GM18861 (cell line): ENCODE measurements at regions not wholly inside any gene's neighbourhood (a gene's known extent, or its start where the extent isn't known, plus 50 kb on each side); places are given as distances from the start of the nearest gene placed in this dataset.

Source experiments
- ATAC-seq: cut with Tn5 transposase; IDR thresholded peaks from one replicate; pipeline ENCODE4 v1.9.1; 2021; ENCODE audit not compliant: unreplicated experiment

DNA sequence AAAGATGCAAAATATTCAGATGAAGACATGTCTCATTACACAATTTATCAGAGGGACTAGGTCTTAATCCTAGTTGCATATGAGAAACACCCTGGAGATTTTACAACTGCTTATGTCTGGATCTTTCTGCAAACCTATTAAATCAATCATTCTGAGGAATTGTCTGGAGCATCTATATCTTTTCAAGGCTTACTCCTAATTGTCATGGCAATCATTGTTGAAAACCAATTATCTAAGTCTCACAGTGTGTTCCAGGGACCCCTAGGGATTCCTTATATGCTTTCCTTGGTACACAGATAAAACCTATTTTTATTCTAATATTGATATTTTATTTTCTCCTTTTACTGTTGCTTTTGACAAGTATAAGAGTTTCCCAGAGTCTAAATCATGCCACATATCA is 696.9 kb upstream of the EYS start:
- no peak for ATAC-seq

DNA sequence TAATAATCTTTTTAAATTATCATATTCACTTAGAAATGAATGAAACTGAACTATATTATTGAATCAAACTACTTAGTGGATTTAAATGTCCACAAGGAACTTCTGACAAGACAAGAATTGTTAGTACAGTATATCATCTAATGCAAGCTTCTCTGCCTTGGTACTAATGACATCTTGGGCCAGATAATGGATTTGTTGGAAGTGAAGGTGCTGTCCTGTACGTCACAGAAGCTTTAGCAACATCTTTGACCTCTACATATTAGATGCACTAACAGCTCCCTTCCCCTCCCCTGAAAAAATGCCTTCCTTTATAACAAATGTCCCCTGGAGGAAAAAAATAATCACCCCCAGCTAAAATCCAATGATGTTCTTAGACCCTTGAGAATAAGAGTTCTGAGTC is 695.8 kb upstream of the EYS start:
- no peak for ATAC-seq

DNA sequence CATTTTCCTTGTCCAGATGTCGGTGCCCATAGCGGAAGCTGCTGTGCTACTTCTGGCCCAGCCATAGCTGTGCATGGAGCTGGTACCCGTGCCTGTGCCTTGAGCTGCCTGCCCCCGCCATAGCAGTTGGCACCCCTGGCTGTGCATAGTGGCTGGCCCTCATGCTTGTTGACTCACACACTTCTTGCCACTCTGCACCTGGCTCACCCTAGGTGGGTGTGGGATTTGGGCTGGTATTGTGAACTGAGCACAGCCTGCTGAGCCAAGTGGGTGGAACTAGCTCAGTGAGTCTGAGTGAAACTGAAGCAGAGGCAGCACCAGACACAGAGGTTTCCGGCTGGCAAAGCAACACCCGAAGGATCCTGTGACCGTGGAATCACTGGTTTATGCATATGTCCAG is 689.5 kb upstream of the EYS start:
- ATAC-seq: no peak

GRCh38 chr6:66396145-66396544 is 689.1 kb upstream of the EYS start:
- ATAC-seq: no peak

DNA sequence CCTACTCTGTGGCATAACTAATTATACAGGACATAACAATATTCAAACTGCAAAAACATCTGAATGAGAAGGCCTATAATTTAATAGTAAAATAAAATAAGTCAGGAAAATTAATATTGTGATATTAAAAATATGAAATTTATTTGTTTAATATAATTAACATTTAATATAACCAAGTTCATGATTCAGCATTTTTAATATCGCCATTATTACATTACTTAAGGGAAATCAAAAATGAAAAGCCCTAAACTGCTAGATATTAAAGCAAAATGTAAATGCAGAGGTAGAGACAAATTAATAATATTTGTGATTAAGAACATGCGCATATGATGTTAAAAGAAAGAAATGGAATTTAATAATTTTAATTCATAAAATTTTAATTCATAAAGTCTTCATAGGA is 683.4 kb upstream of the EYS start:
- ATAC-seq: no peak

- no peak for ATAC-seq
Measured at GRCh38 chr6:66376001-66376400, 669.0 kb upstream of the EYS start.

DNA sequence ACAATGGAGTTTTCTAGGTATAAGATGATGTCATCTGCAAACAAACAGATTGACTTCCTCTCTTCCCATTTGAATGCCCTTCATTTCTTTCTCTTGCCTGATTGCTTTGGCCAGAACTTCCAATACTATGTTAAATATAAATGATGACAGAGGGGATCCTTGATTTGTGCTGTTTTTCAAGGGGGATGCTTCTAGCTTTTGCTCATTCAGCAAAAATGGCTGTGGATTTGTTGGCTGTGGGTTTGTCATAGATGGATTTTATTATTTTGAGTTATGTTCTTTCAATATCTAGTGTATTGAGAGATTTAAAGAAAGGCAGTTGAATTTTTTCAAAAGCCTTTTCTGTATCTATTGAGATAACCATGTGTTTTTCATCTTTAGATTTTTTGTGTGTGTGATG is 662.4 kb upstream of the EYS start:
- no peak for ATAC-seq

DNA sequence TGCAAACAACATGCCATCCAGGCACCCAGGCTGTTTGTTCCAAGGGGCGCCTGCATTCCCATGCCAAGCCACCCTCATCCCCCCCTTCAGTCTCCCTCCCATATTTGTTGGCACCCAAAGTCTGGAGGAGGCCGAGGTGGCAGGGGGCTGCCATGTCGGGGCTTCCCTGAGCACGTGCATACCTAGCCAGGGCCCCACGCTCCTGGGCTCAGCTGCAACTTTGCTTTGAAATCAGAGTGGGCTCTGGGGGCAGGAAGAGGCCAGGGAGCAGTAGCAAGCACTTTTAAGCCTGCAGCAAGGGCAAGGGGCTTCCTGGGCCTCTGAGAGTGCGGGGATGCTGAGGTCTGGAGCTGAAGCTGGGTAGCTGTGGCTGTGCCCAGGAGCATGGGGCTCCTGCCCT is 655.9 kb upstream of the EYS start:
- ATAC-seq: no peak

GRCh38 chr6:66361886-66362285 is 654.9 kb upstream of the EYS start:
- no peak for ATAC-seq

DNA sequence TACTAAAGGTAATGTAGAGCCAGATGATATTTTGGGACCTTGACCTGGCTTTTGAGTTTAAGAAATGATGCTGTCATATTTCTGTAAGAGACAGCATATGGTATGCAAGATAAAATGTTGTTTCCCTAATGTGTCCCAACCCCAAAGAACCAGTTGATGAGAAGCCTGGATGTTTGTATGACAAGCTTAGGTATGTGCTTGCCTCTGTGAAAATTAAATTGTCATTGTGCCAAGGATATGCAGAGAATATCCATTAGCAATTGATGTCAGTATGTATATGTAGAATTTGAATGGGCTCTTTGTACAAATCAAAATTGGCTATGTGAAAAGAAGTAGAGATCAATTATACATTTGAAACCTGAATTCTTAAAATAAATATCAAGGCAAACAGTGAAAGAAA is 650.8 kb upstream of the EYS start:
- ATAC-seq: no peak

- no peak for ATAC-seq
Measured at GRCh38 chr6:66355471-66355870, 648.4 kb upstream of the EYS start.

DNA sequence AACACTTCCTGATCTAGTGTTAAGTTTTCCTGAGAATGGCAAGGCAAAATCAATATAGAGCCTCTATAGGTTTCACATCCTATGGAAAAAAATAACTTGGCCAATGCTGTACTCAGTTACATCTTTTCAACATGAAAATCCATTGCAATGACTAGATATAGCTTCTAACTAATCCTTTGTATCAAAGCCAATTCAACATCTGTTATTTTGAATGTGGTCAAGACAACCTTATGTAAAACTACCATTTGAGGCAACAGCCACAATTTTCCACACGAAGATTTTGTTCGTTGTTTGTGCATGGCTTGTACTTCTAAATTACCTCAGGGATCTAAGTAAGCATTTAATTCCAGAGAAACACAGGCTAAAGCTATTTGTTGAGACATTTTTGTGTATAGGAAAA is 637.8 kb upstream of the EYS start:
- ATAC-seq: no peak

DNA sequence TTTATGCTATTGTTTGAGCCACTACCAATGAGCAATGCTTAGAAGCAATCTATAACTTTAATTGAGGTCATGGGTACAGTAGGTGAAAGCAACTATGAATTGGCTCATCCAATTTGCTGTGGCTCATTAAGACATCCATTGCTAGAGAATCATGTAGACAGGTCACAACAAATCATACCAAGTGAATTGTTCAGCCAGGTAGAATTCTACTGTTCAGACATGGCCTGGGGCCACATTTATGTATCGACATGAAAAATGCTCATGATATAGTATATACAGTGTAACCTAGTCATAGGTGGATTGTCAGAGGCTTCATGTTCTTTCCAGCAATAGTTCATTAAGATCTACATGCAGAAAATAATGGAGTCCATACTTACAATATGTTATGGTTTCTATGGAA is 633.7 kb upstream of the EYS start:
- ATAC-seq: no peak

DNA sequence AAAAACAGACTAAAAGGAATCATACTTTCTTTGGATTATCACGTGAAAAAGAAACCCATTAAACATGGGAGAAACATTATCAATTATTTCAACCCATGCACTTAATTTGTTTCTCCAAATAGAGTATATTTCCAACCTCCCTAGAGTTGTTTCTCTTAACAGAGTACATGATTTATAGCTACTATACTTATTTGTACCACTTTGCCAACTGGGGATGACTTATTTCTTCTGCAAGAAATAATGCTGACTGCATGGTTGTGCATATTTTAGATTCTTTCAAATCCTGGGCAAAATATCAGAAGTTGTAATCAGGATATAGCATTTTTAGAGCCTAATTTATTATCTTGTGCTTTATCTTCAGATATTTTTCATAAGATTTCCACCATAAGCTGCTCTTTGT is 629.1 kb upstream of the EYS start:
- ATAC-seq: no peak

DNA sequence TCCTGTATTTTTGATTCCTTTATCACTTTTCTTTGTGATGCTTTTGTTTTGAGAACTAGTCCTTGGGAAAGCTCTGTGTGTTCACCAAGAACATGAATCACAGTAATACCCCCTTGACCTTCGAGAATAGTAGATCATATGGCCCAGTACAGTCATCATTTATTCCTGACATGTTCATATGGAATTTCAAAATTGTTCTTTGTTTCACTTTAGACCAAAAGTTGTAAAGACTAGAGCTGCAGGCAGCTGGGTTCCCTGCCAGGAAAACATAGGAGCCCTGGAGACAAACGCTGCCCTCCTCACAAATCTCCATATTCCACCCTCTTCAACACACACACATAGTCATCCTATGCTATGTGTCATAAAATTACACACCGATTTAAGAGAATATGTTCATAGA is 621.2 kb upstream of the EYS start:
- no peak for ATAC-seq

- no peak for ATAC-seq
Measured at GRCh38 chr6:66326228-66326627, 619.2 kb upstream of the EYS start.

DNA sequence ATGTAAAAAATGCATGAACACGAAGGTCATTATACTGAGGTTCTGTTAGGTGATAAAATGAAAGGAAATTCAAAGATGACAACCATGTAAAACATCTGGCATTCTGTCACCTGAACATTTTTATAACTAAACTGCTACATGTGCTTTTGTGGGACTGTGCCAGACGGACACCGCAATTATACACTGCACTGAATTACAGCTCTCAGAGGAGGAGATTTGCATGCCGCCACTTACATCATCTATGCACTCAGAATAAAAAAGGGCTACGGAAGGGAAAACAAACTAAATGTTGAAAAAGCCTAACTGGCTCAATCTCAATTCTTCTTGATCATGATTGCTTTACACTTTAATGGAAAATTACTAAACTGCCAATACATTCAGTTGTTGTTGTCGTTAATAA is 614.0 kb upstream of the EYS start:
- no peak for ATAC-seq

DNA sequence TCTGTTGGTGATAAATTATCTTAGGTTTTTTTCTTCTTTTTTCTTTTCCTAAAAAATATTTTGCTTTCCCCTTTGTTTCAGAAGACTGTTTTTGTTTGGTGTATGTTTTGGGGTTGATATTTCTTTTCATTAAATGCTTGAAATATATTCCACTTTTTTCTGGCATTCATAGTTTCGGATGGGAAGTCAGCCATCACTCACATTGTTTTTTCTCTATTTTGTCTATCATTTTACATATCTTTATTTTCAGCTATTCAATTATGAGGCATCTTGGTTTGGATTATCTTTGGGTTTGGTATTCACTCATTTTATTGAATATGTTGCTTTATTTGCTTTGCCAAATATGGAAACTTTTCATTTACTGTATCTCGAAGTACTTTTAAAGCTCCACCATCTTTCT is 600.5 kb upstream of the EYS start:
- no peak for ATAC-seq

DNA sequence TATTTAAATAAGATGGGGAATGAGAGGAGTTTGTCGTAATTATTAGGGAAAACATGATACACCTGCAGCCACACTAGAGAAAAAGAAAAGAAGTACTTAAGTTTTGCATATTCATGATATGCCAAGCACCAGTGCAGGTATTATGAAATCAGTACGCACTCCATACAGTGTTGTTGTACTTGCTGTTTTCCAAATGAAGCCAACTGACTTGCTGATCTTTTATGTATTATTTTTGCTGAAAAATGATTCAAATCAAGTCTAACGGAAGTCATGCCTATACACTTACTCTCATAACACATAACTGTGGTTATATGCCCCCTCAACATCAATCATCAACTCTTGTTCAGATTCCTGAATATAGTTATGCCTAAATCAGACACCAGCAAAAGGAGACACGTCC is 584.9 kb upstream of the EYS start:
- ATAC-seq: no peak

GRCh38 chr6:66289889-66290288 is 582.9 kb upstream of the EYS start:
- no peak for ATAC-seq

DNA sequence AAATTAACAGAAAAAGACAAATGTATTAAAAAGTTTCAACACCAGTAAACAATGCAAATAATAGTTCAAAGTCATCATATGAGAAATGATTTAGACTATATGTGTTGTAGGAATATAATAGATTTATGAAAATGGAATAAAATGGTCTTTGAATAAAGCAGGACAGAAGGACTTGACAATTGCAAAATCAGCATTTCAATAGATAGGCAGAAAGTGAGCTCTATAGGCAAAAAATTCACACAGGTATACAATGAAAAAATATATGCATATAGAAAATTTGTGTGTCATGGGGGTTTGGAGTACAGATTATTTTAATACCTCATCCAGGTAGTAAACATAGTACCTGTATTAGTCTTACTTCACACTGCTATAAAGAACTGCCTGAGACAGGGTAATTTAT is 571.1 kb upstream of the EYS start:
- no peak for ATAC-seq

GRCh38 chr6:66277400-66277799 is 570.4 kb upstream of the EYS start:
- no peak for ATAC-seq

GRCh38 chr6:66265737-66266136 is 558.7 kb upstream of the EYS start:
- ATAC-seq: no peak

- no peak for ATAC-seq
Measured at GRCh38 chr6:66264376-66264775, 557.4 kb upstream of the EYS start.
